Hepatocyte (in vitro differentiated cells): ENCODE measurements at regions not wholly inside any gene's neighbourhood (a gene's known extent, or its start where the extent isn't known, plus 50 kb on each side); places are given as distances from the start of the nearest gene placed in this dataset.

Experiments
- CTCF ChIP-seq: fragments of 200-600 bp; sonication (generic); IDR thresholded peaks from 2 replicates; pipeline ENCODE4 v1.5.1; 2016; ENCODE audit warnings: antibody characterized with exemption, mild to moderate bottlenecking; ENCODE audit not compliant: poor library complexity
- EZH2phosphoT487 ChIP-seq: fragments of 200-600 bp; sonication (generic); IDR thresholded peaks from one replicate; pipeline ENCODE4 v1.6.1; 2018; ENCODE audit warnings: antibody characterized with exemption, mild to moderate bottlenecking, low read depth, moderate library complexity; ENCODE audit not compliant: unreplicated experiment, severe bottlenecking

- TF ChIP-seq CTCF (no peak), EZH2phosphoT487 (no peak)
Observed at GRCh38 chr3:64390893-64391292, 165.6 kb upstream of the PRICKLE2 start.
